UCSD-AML1 (cell line): ENCODE measurements at regions not wholly inside any gene's neighbourhood (a gene's known extent, or its start where the extent isn't known, plus 50 kb on each side); places are given as distances from the start of the nearest gene placed in this dataset.

Experiments
- DNase-seq: peaks from one replicate; lab custom pipeline; 2025; ENCODE audit not compliant: unreplicated experiment; lab: John Stamatoyannopoulos, UW

GRCh38 chr6:6836609-6837406 lies 248.3 kb downstream of the LY86 start:
- DNase-seq: no peak

GRCh38 chr6:6837541-6838080 lies 249.1 kb downstream of the LY86 start:
- no peak for DNase-seq

GRCh38 chr6:6840831-6841291 lies 252.3 kb downstream of the LY86 start:
- DNase-seq: no peak

GRCh38 chr6:6841571-6841970 lies 253.1 kb downstream of the LY86 start:
- DNase-seq: no peak

GRCh38 chr6:6842291-6842690 lies 253.8 kb downstream of the LY86 start:
- DNase-seq: no peak

- no peak for DNase-seq
Observed at GRCh38 chr6:6843057-6843627, 254.6 kb downstream of the LY86 start.

- DNase-seq: no peak
Observed at GRCh38 chr6:6843777-6844176, 255.3 kb downstream of the LY86 start.

- DNase-seq: no peak
Observed at GRCh38 chr6:6844530-6844929, 256.0 kb downstream of the LY86 start.

GRCh38 chr6:6845603-6846002 lies 257.1 kb downstream of the LY86 start:
- no peak for DNase-seq

- DNase-seq: no peak
Observed at GRCh38 chr6:6847591-6847990, 259.1 kb downstream of the LY86 start.

GRCh38 chr6:6851059-6851948 lies 256.5 kb upstream of the RREB1 start:
- no peak for DNase-seq

GRCh38 chr6:6851949-6852261 lies 255.9 kb upstream of the RREB1 start:
- DNase-seq: no peak

- DNase-seq: peak; percentile 37
Observed at GRCh38 chr6:6856538-6857523, 250.9 kb upstream of the RREB1 start.

- no peak for DNase-seq
Observed at GRCh38 chr6:6857528-6857927, 250.2 kb upstream of the RREB1 start.

GRCh38 chr6:6858533-6858982 lies 249.2 kb upstream of the RREB1 start:
- DNase-seq: no peak

- DNase-seq: no peak
Observed at GRCh38 chr6:6859105-6859504, 248.7 kb upstream of the RREB1 start.

GRCh38 chr6:6859722-6860121 lies 248.0 kb upstream of the RREB1 start:
- no peak for DNase-seq

GRCh38 chr6:6860863-6861262 lies 246.9 kb upstream of the RREB1 start:
- no peak for DNase-seq

- no peak for DNase-seq
Observed at GRCh38 chr6:6861351-6861894, 246.3 kb upstream of the RREB1 start.

- DNase-seq: no peak
Observed at GRCh38 chr6:6861995-6862394, 245.8 kb upstream of the RREB1 start.
